ENCODE measurements at regions not wholly inside any gene's neighbourhood (a gene's known extent, or its start where the extent isn't known, plus 50 kb on each side); places are given as distances from the start of the nearest gene placed in this dataset.

GRCh38 chr20:11982955-11983470 lies 65.3 kb downstream of the BTBD3 start:
- Histone ChIP-seq H3K4me1 (ENCODE audit: control insufficient read depth, extremely low read depth, insufficient read depth, low read length) (no peaks in the 10 kb centered on the region), H4K20me1 (ENCODE audit: control insufficient read depth, extremely low read depth, insufficient read depth, low read length) (no peaks in the 10 kb centered on the region), H3K4me2 (ENCODE audit: control insufficient read depth, extremely low read depth, insufficient read depth, low read depth, low read length) (no peak overlapping the region), H3K27ac (ENCODE audit: control insufficient read depth, insufficient read depth, low read length) (no peak overlapping the region), H3K9ac (ENCODE audit: control insufficient read depth, extremely low read depth, insufficient read depth, low read length) (no peak overlapping the region), H3K9me1 (ENCODE audit: control insufficient read depth, extremely low read depth, insufficient read depth, low read length) (no peaks in the 10 kb centered on the region), H2AFZ (ENCODE audit: control insufficient read depth, low read length) (no peak overlapping the region), H3K79me2 (ENCODE audit: control insufficient read depth, insufficient read depth, low read length) (no peaks in the 10 kb centered on the region), H3K27me3 (ENCODE audit: control insufficient read depth, extremely low read depth, insufficient read depth, low read length) (peaks cover 3% of the 10 kb centered on the region), H3K36me3 (ENCODE audit: control insufficient read depth in 2 of 2, extremely low read depth in 1 of 2, insufficient read depth in 2 of 2, low read length in 2 of 2) (no peaks in the 10 kb centered on the region), H3K4me3 (ENCODE audit: control insufficient read depth in 2 of 3, extremely low read depth in 1 of 3, insufficient read depth in 2 of 3, low read depth in 1 of 3, low read length in 3 of 3) (no peak overlapping the region), H3K9me3 (ENCODE audit: control insufficient read depth, low read depth, low read length) (no peaks in the 10 kb centered on the region)
- DNase-seq (ENCODE audit: low read depth, low spot score) (no peak), FAIRE-seq (no peak)
- no peak for TF ChIP-seq CTCF (optimal IDR thresholded peaks at IDR 0.05 in 1 of 3, IDR thresholded peaks at IDR 0.05 in 1 of 3, conservative IDR thresholded peaks at IDR 0.05 in 1 of 3; ENCODE audit: extremely low read depth in 1 of 3, insufficient read depth in 2 of 3, low read length in 3 of 3)
- TF ChIP-seq EZH2 (IDR thresholded peaks at IDR 0.05; ENCODE audit: low read length): no peak
- dilution Hi-C loops (cut with MboI; ENCODE audit: extremely low pct_ligation_motif_present, low sequenced_read_pairs): no loop called here

GRCh38 chr20:11986954-11987353 lies 69.3 kb downstream of the BTBD3 start:
- no peaks in the 10 kb centered on the region for H3K9me3 ChIP-seq (ENCODE audit: control insufficient read depth, low read depth, low read length)
- no peak overlapping the region for H3K4me3 ChIP-seq (ENCODE audit: control insufficient read depth in 2 of 3, extremely low read depth in 1 of 3, insufficient read depth in 2 of 3, low read depth in 1 of 3, low read length in 3 of 3)
- no peak overlapping the region for H3K4me2 ChIP-seq (ENCODE audit: control insufficient read depth, extremely low read depth, insufficient read depth, low read depth, low read length)
- dilution Hi-C loops (cut with MboI; ENCODE audit: extremely low pct_ligation_motif_present, low sequenced_read_pairs): no loop called here
- H3K79me2 ChIP-seq (ENCODE audit: control insufficient read depth, insufficient read depth, low read length): no peaks in the 10 kb centered on the region
- H3K4me1 ChIP-seq (ENCODE audit: control insufficient read depth, extremely low read depth, insufficient read depth, low read length): no peaks in the 10 kb centered on the region
- no peaks in the 10 kb centered on the region for H3K36me3 ChIP-seq (ENCODE audit: control insufficient read depth in 2 of 2, extremely low read depth in 1 of 2, insufficient read depth in 2 of 2, low read length in 2 of 2)
- H3K9ac ChIP-seq (ENCODE audit: control insufficient read depth, extremely low read depth, insufficient read depth, low read length): no peak overlapping the region
- TF ChIP-seq EZH2 (IDR thresholded peaks at IDR 0.05; ENCODE audit: low read length) (no peak), CTCF (optimal IDR thresholded peaks at IDR 0.05 in 1 of 3, IDR thresholded peaks at IDR 0.05 in 1 of 3, conservative IDR thresholded peaks at IDR 0.05 in 1 of 3; ENCODE audit: extremely low read depth in 1 of 3, insufficient read depth in 2 of 3, low read length in 3 of 3) (no peak)
- H2AFZ ChIP-seq (ENCODE audit: control insufficient read depth, low read length): no peak overlapping the region
- no peak for DNase-seq (ENCODE audit: low read depth, low spot score)
- no peak overlapping the region for H3K27ac ChIP-seq (ENCODE audit: control insufficient read depth, insufficient read depth, low read length)
- H4K20me1 ChIP-seq (ENCODE audit: control insufficient read depth, extremely low read depth, insufficient read depth, low read length): no peaks in the 10 kb centered on the region
- no peaks in the 10 kb centered on the region for H3K27me3 ChIP-seq (ENCODE audit: control insufficient read depth, extremely low read depth, insufficient read depth, low read length)
- no peak for FAIRE-seq
- no peaks in the 10 kb centered on the region for H3K9me1 ChIP-seq (ENCODE audit: control insufficient read depth, extremely low read depth, insufficient read depth, low read length)
